GM23338 (cell line): ENCODE measurements at regions not wholly inside any gene's neighbourhood (a gene's known extent, or its start where the extent isn't known, plus 50 kb on each side); places are given as distances from the start of the nearest gene placed in this dataset.
A peak's percentile ranks its signal among the peaks of the same experiment; 100 is the strongest.

ENCODE experiments used
- ATAC-seq: fragments of 200-7000 bp; cut with Tn5 transposase; 3 replicates; pipeline ENCODE4 v1.9.1; 2020
- DNase-seq: peaks from one replicate; pipeline ENCODE4 v3.0.0-alpha.2; 2015; ENCODE audit warnings: low spot score
- H2AFZ ChIP-seq: fragments of 200-600 bp; sonication (generic); 2 replicates; pipeline ENCODE4 v1.8.0; 2016; ENCODE audit warnings: antibody characterized with exemption, mild to moderate bottlenecking, moderate library complexity
- H3F3A ChIP-seq: fragments of 200-600 bp; sonication (generic); replicated peaks from 2 replicates; pipeline ENCODE4 v1.8.0; 2017; ENCODE audit warnings: antibody characterized with exemption, mixed run types, low read depth
- H3K27ac ChIP-seq: fragments of 200-600 bp; sonication (generic); 2 replicates; pipeline ENCODE4 v1.6.1; 2016; ENCODE audit warnings: low read depth
- H3K27me3 ChIP-seq: fragments of 200-600 bp; sonication (generic); 2 replicates; pipeline ENCODE4 v1.8.0; 2016; ENCODE audit warnings: mild to moderate bottlenecking, mixed run types, moderate library complexity; ENCODE audit not compliant: insufficient read depth
- H3K36me3 ChIP-seq: fragments of 200-600 bp; sonication (generic); 2 replicates; pipeline ENCODE4 v1.8.0; 2016; ENCODE audit warnings: mild to moderate bottlenecking; ENCODE audit not compliant: insufficient read depth
- H3K4me1 ChIP-seq: fragments of 200-600 bp; sonication (generic); 2 replicates; pipeline ENCODE4 v1.8.0; 2016; ENCODE audit warnings: mild to moderate bottlenecking, moderate library complexity; ENCODE audit not compliant: insufficient read depth
- H3K4me2 ChIP-seq: fragments of 200-600 bp; sonication (generic); 2 replicates; pipeline ENCODE4 v1.7.1; 2017; ENCODE audit warnings: mixed run types
- H3K4me3 ChIP-seq: fragments of 200-600 bp; sonication (generic); 2 replicates; pipeline ENCODE4 v1.6.1; 2016; ENCODE audit warnings: mixed run types
- H3K79me2 ChIP-seq: fragments of 200-600 bp; sonication (generic); replicated peaks from 2 replicates; pipeline ENCODE4 v1.8.0; 2017; ENCODE audit warnings: mild to moderate bottlenecking; ENCODE audit not compliant: insufficient read depth
- H3K9me2 ChIP-seq: fragments of 200-600 bp; sonication (generic); 2 replicates; pipeline ENCODE4 v1.8.0; 2017; ENCODE audit not compliant: insufficient read depth
- H4K20me1 ChIP-seq: fragments of 200-600 bp; sonication (generic); replicated peaks from 2 replicates; pipeline ENCODE4 v1.8.0; 2017; ENCODE audit warnings: mild to moderate bottlenecking; ENCODE audit not compliant: insufficient read depth
- H3K27ac Mint-ChIP-seq: 2 replicates; pipeline ENCODE4 v1.8.0; 2020; ENCODE audit warnings: inconsistent platforms, mild to moderate bottlenecking, moderate library complexity, mixed read lengths
- H3K27me3 Mint-ChIP-seq: 3 replicates; pipeline ENCODE4 v1.8.0; 2022; ENCODE audit warnings: low read depth, mild to moderate bottlenecking, moderate library complexity, mixed read lengths, inconsistent platforms; ENCODE audit not compliant: insufficient read depth, poor library complexity
- H3K36me3 Mint-ChIP-seq: 3 replicates; pipeline ENCODE4 v1.8.0; 2021; ENCODE audit warnings: low read depth, mild to moderate bottlenecking, inconsistent platforms, moderate library complexity, mixed read lengths
- H3K4me1 Mint-ChIP-seq: 3 replicates; pipeline ENCODE4 v1.8.0; 2020; ENCODE audit warnings: mild to moderate bottlenecking, inconsistent platforms, mixed read lengths
- H3K4me3 Mint-ChIP-seq: 3 replicates; pipeline ENCODE4 v1.8.0; 2021; ENCODE audit warnings: moderate library complexity, mild to moderate bottlenecking, inconsistent platforms, mixed read lengths
- H3K9me3 Mint-ChIP-seq: 3 replicates; pipeline ENCODE4 v1.8.0; 2020; ENCODE audit warnings: moderate library complexity, mild to moderate bottlenecking, inconsistent platforms, mixed read lengths
- EZH2 ChIP-seq: fragments of 200-600 bp; sonication (generic); IDR thresholded peaks from one replicate; pipeline ENCODE4 v1.8.0; 2017; ENCODE audit warnings: antibody characterized with exemption, mild to moderate bottlenecking, low read depth; ENCODE audit not compliant: unreplicated experiment
- EZH2phosphoT487 ChIP-seq: fragments of 200-600 bp; sonication (generic); IDR thresholded peaks from one replicate; pipeline ENCODE4 v1.8.1; 2018; ENCODE audit warnings: antibody characterized with exemption; ENCODE audit not compliant: unreplicated experiment
- JUNB ChIP-seq: IDR thresholded peaks from one replicate; pipeline ENCODE4 v1.6.1; 2016; ENCODE audit warnings: antibody characterized with exemption; ENCODE audit not compliant: unreplicated experiment
- NANOG ChIP-seq: IDR thresholded peaks from 2 replicates; pipeline ENCODE4 v1.6.1; 2016; ENCODE audit warnings: antibody characterized with exemption, borderline replicate concordance
- POLR2AphosphoS5 ChIP-seq: IDR thresholded peaks from 2 replicates; pipeline ENCODE4 v1.6.1; 2016; ENCODE audit warnings: antibody characterized with exemption, low read depth
- REST ChIP-seq: IDR thresholded peaks from one replicate; pipeline ENCODE4 v1.6.1; 2018; ENCODE audit warnings: antibody characterized with exemption; ENCODE audit not compliant: unreplicated experiment
- ZNF462 ChIP-seq: fragments of 250-450 bp; sonication (Bioruptor Pico); IDR thresholded peaks from 2 replicates; pipeline ENCODE4 v1.5.0; 2020; ENCODE audit warnings: mild to moderate bottlenecking, moderate library complexity
- TF ChIP-seq, protein P1 (sequence below), 2 experiments: fragments of 200-600 bp in 1 of 2; sonication (generic) in 1 of 2; conservative IDR thresholded peaks; 2 replicates each; pipeline versions ENCODE4 v1.5.1 to v1.6.1; 2016 to 2017; ENCODE audit warnings: antibody characterized with exemption in 2 of 2, low read depth in 2 of 2, mild to moderate bottlenecking in 2 of 2, moderate library complexity in 1 of 2

DNA sequence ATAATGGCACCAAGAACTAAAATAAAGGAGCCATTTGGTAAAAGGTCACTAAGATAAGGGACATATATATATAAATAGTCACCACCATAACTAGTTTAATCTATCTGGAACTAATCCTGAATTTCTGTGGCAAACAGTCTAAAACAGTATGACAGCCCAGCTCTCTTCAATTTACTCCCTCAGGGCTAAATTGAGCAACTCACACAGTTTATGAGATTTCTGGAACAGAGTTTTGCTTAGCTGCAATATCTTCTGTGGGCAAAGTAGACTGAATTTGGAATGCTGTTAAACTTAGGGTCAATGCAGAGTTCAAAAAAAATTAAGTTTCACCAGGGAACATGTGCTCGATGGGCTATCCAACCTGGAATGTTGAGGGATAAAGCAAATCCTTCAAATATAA lies 70.1 kb upstream of the VEPH1 start:
- no peaks in the 10 kb centered on the region for H3K4me1 Mint-ChIP-seq
- Histone ChIP-seq H3K36me3 (no peaks in the 10 kb centered on the region), H2AFZ (no peak overlapping the region), H3K27ac (no peak overlapping the region), H4K20me1 (no peaks in the 10 kb centered on the region), H3K27me3 (no peaks in the 10 kb centered on the region), H3K79me2 (no peaks in the 10 kb centered on the region), H3K4me2 (no peak overlapping the region), H3K4me3 (no peak overlapping the region), H3F3A (no peaks in the 10 kb centered on the region), H3K9me2 (no peaks in the 10 kb centered on the region), H3K4me1 (no peaks in the 10 kb centered on the region)
- DNase-seq, result no peak
- ATAC-seq, result no peak
- no peaks in the 10 kb centered on the region for H3K9me3 Mint-ChIP-seq
- H3K27ac Mint-ChIP-seq, result no peak overlapping the region
- H3K4me3 Mint-ChIP-seq, result no peak overlapping the region
- H3K27me3 Mint-ChIP-seq, result no peaks in the 10 kb centered on the region
- no peak for TF ChIP-seq EZH2phosphoT487
- H3K36me3 Mint-ChIP-seq, result no peaks in the 10 kb centered on the region

- peak; percentile 85 for ATAC-seq
- Histone ChIP-seq H3K27ac (no peak overlapping the region), H3K4me1 (no peaks in the 10 kb centered on the region), H3K9me2 (no peaks in the 10 kb centered on the region), H4K20me1 (no peaks in the 10 kb centered on the region), H3K4me3 (no peak overlapping the region), H3K27me3 (no peaks in the 10 kb centered on the region), H3K4me2 (no peak overlapping the region), H3K36me3 (no peaks in the 10 kb centered on the region), H3K79me2 (no peaks in the 10 kb centered on the region), H2AFZ (no peak overlapping the region), H3F3A (no peaks in the 10 kb centered on the region)
- Mint-ChIP-seq H3K4me1 (no peaks in the 10 kb centered on the region), H3K4me3 (no peak overlapping the region), H3K27me3 (no peaks in the 10 kb centered on the region), H3K36me3 (no peaks in the 10 kb centered on the region), H3K9me3 (no peaks in the 10 kb centered on the region), H3K27ac (no peak overlapping the region)
- TF ChIP-seq POLR2AphosphoS5 (no peak), JUNB (no peak), EZH2 (no peak), ZNF462 (CRISPR knock-in tag) (no peak), NANOG (no peak), REST (no peak), EZH2phosphoT487 (no peak)
- TF ChIP-seq, protein P1, sequence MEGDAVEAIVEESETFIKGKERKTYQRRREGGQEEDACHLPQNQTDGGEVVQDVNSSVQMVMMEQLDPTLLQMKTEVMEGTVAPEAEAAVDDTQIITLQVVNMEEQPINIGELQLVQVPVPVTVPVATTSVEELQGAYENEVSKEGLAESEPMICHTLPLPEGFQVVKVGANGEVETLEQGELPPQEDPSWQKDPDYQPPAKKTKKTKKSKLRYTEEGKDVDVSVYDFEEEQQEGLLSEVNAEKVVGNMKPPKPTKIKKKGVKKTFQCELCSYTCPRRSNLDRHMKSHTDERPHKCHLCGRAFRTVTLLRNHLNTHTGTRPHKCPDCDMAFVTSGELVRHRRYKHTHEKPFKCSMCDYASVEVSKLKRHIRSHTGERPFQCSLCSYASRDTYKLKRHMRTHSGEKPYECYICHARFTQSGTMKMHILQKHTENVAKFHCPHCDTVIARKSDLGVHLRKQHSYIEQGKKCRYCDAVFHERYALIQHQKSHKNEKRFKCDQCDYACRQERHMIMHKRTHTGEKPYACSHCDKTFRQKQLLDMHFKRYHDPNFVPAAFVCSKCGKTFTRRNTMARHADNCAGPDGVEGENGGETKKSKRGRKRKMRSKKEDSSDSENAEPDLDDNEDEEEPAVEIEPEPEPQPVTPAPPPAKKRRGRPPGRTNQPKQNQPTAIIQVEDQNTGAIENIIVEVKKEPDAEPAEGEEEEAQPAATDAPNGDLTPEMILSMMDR (conservative IDR thresholded peaks at IDR 0.05; ENCODE audit: low read depth in 2 of 2), result peak; percentile 86 to 95
- peak; percentile 88 for DNase-seq
Measured at GRCh38 chr3:157572559-157573270, 69.5 kb upstream of the VEPH1 start.
